GM23338 (cell line): ENCODE measurements at regions not wholly inside any gene's neighbourhood (a gene's known extent, or its start where the extent isn't known, plus 50 kb on each side); places are given as distances from the start of the nearest gene placed in this dataset.

Source experiments
- ATAC-seq: fragments of 200-7000 bp; cut with Tn5 transposase; 3 replicates; pipeline ENCODE4 v1.9.1; 2020
- DNase-seq: peaks from one replicate; pipeline ENCODE4 v3.0.0-alpha.2; 2015; ENCODE audit warnings: low spot score
- H2AFZ ChIP-seq: fragments of 200-600 bp; sonication (generic); 2 replicates; pipeline ENCODE4 v1.8.0; 2016; ENCODE audit warnings: antibody characterized with exemption, mild to moderate bottlenecking, moderate library complexity
- H3F3A ChIP-seq: fragments of 200-600 bp; sonication (generic); replicated peaks from 2 replicates; pipeline ENCODE4 v1.8.0; 2017; ENCODE audit warnings: antibody characterized with exemption, mixed run types, low read depth
- H3K27ac ChIP-seq: fragments of 200-600 bp; sonication (generic); 2 replicates; pipeline ENCODE4 v1.6.1; 2016; ENCODE audit warnings: low read depth
- H3K27me3 ChIP-seq: fragments of 200-600 bp; sonication (generic); 2 replicates; pipeline ENCODE4 v1.8.0; 2016; ENCODE audit warnings: mild to moderate bottlenecking, mixed run types, moderate library complexity; ENCODE audit not compliant: insufficient read depth
- H3K36me3 ChIP-seq: fragments of 200-600 bp; sonication (generic); 2 replicates; pipeline ENCODE4 v1.8.0; 2016; ENCODE audit warnings: mild to moderate bottlenecking; ENCODE audit not compliant: insufficient read depth
- H3K4me1 ChIP-seq: fragments of 200-600 bp; sonication (generic); 2 replicates; pipeline ENCODE4 v1.8.0; 2016; ENCODE audit warnings: mild to moderate bottlenecking, moderate library complexity; ENCODE audit not compliant: insufficient read depth
- H3K4me2 ChIP-seq: fragments of 200-600 bp; sonication (generic); 2 replicates; pipeline ENCODE4 v1.7.1; 2017; ENCODE audit warnings: mixed run types
- H3K4me3 ChIP-seq: fragments of 200-600 bp; sonication (generic); 2 replicates; pipeline ENCODE4 v1.6.1; 2016; ENCODE audit warnings: mixed run types
- H3K79me2 ChIP-seq: fragments of 200-600 bp; sonication (generic); replicated peaks from 2 replicates; pipeline ENCODE4 v1.8.0; 2017; ENCODE audit warnings: mild to moderate bottlenecking; ENCODE audit not compliant: insufficient read depth
- H3K9me2 ChIP-seq: fragments of 200-600 bp; sonication (generic); 2 replicates; pipeline ENCODE4 v1.8.0; 2017; ENCODE audit not compliant: insufficient read depth
- H4K20me1 ChIP-seq: fragments of 200-600 bp; sonication (generic); replicated peaks from 2 replicates; pipeline ENCODE4 v1.8.0; 2017; ENCODE audit warnings: mild to moderate bottlenecking; ENCODE audit not compliant: insufficient read depth
- H3K27ac Mint-ChIP-seq: 2 replicates; pipeline ENCODE4 v1.8.0; 2020; ENCODE audit warnings: inconsistent platforms, mild to moderate bottlenecking, moderate library complexity, mixed read lengths
- H3K27me3 Mint-ChIP-seq: 3 replicates; pipeline ENCODE4 v1.8.0; 2022; ENCODE audit warnings: low read depth, mild to moderate bottlenecking, moderate library complexity, mixed read lengths, inconsistent platforms; ENCODE audit not compliant: insufficient read depth, poor library complexity
- H3K36me3 Mint-ChIP-seq: 3 replicates; pipeline ENCODE4 v1.8.0; 2021; ENCODE audit warnings: low read depth, mild to moderate bottlenecking, inconsistent platforms, moderate library complexity, mixed read lengths
- H3K4me1 Mint-ChIP-seq: 3 replicates; pipeline ENCODE4 v1.8.0; 2020; ENCODE audit warnings: mild to moderate bottlenecking, inconsistent platforms, mixed read lengths
- H3K4me3 Mint-ChIP-seq: 3 replicates; pipeline ENCODE4 v1.8.0; 2021; ENCODE audit warnings: moderate library complexity, mild to moderate bottlenecking, inconsistent platforms, mixed read lengths
- H3K9me3 Mint-ChIP-seq: 3 replicates; pipeline ENCODE4 v1.8.0; 2020; ENCODE audit warnings: moderate library complexity, mild to moderate bottlenecking, inconsistent platforms, mixed read lengths
- CREB1 ChIP-seq: fragments of 250-450 bp; sonication (Bioruptor Pico); IDR thresholded peaks from 2 replicates; pipeline ENCODE4 v1.5.0; 2020; ENCODE audit warnings: low read depth, mild to moderate bottlenecking, moderate library complexity
- CTCF ChIP-seq, 2 experiments: fragments of 200-600 bp in 1 of 2; sonication (generic) in 1 of 2; conservative IDR thresholded peaks; 2 replicates each; pipeline versions ENCODE4 v1.5.1 to v1.6.1; 2016 to 2017; ENCODE audit warnings: antibody characterized with exemption in 2 of 2, low read depth in 2 of 2, mild to moderate bottlenecking in 2 of 2, moderate library complexity in 1 of 2
- EZH2 ChIP-seq: fragments of 200-600 bp; sonication (generic); IDR thresholded peaks from one replicate; pipeline ENCODE4 v1.8.0; 2017; ENCODE audit warnings: antibody characterized with exemption, mild to moderate bottlenecking, low read depth; ENCODE audit not compliant: unreplicated experiment
- EZH2phosphoT487 ChIP-seq: fragments of 200-600 bp; sonication (generic); IDR thresholded peaks from one replicate; pipeline ENCODE4 v1.8.1; 2018; ENCODE audit warnings: antibody characterized with exemption; ENCODE audit not compliant: unreplicated experiment
- JUNB ChIP-seq: IDR thresholded peaks from one replicate; pipeline ENCODE4 v1.6.1; 2016; ENCODE audit warnings: antibody characterized with exemption; ENCODE audit not compliant: unreplicated experiment
- NANOG ChIP-seq: IDR thresholded peaks from 2 replicates; pipeline ENCODE4 v1.6.1; 2016; ENCODE audit warnings: antibody characterized with exemption, borderline replicate concordance
- POLR2AphosphoS5 ChIP-seq: IDR thresholded peaks from 2 replicates; pipeline ENCODE4 v1.6.1; 2016; ENCODE audit warnings: antibody characterized with exemption, low read depth
- STAT1 ChIP-seq: IDR thresholded peaks from one replicate; pipeline ENCODE4 v1.6.1; 2016; ENCODE audit warnings: antibody characterized with exemption; ENCODE audit not compliant: unreplicated experiment
- ZNF114 ChIP-seq: fragments of 250-450 bp; sonication (Bioruptor Pico); IDR thresholded peaks from 2 replicates; pipeline ENCODE4 v1.5.0; 2020; ENCODE audit warnings: mild to moderate bottlenecking, moderate library complexity
- ZNF331 ChIP-seq: fragments of 250-450 bp; sonication (Bioruptor Pico); IDR thresholded peaks from 2 replicates; pipeline ENCODE4 v1.5.0; 2020; ENCODE audit warnings: low read depth, mild to moderate bottlenecking, moderate library complexity
- TF ChIP-seq, protein P1 (sequence below): IDR thresholded peaks from 2 replicates; pipeline ENCODE4 v1.6.1; 2016; ENCODE audit warnings: antibody characterized with exemption
- TF ChIP-seq, protein P2 (sequence below): fragments of 250-450 bp; sonication (Bioruptor Pico); IDR thresholded peaks from 2 replicates; pipeline ENCODE4 v1.5.0; 2020; ENCODE audit warnings: mild to moderate bottlenecking, moderate library complexity
- TF ChIP-seq, protein P3 (sequence below): IDR thresholded peaks from one replicate; pipeline ENCODE4 v1.6.1; 2018; ENCODE audit warnings: antibody characterized with exemption; ENCODE audit not compliant: unreplicated experiment

- Histone ChIP-seq H3K9me2 (no peaks in the 10 kb centered on the region), H3K27ac (no peak overlapping the region), H3K79me2 (no peaks in the 10 kb centered on the region), H3F3A (no peaks in the 10 kb centered on the region), H3K36me3 (no peaks in the 10 kb centered on the region), H2AFZ (no peak overlapping the region), H3K4me2 (no peak overlapping the region), H3K27me3 (no peaks in the 10 kb centered on the region), H3K4me1 (peaks cover 11% of the 10 kb centered on the region; the same call in 1 of the 2 replicates), H4K20me1 (no peaks in the 10 kb centered on the region), H3K4me3 (no peak overlapping the region)
- Mint-ChIP-seq H3K36me3 (no peaks in the 10 kb centered on the region), H3K9me3 (no peaks in the 10 kb centered on the region), H3K27ac (no peak overlapping the region), H3K4me1 (peaks cover 4% of the 10 kb centered on the region; the same call in 1 of the 3 replicates), H3K27me3 (peaks cover 2% of the 10 kb centered on the region), H3K4me3 (no peak overlapping the region)
- no peak for ATAC-seq
- TF ChIP-seq STAT1 (no peak), EZH2 (no peak), POLR2AphosphoS5 (no peak), ZNF114 (CRISPR knock-in tag) (no peak), ZNF331 (no peak), JUNB (no peak), CREB1 (no peak), CTCF (conservative IDR thresholded peaks at IDR 0.05; ENCODE audit: low read depth in 2 of 2) (no peak), EZH2phosphoT487 (no peak), NANOG (no peak)
- TF ChIP-seq, protein P1, sequence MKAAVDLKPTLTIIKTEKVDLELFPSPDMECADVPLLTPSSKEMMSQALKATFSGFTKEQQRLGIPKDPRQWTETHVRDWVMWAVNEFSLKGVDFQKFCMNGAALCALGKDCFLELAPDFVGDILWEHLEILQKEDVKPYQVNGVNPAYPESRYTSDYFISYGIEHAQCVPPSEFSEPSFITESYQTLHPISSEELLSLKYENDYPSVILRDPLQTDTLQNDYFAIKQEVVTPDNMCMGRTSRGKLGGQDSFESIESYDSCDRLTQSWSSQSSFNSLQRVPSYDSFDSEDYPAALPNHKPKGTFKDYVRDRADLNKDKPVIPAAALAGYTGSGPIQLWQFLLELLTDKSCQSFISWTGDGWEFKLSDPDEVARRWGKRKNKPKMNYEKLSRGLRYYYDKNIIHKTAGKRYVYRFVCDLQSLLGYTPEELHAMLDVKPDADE, result no peak
- TF ChIP-seq, protein P2, sequence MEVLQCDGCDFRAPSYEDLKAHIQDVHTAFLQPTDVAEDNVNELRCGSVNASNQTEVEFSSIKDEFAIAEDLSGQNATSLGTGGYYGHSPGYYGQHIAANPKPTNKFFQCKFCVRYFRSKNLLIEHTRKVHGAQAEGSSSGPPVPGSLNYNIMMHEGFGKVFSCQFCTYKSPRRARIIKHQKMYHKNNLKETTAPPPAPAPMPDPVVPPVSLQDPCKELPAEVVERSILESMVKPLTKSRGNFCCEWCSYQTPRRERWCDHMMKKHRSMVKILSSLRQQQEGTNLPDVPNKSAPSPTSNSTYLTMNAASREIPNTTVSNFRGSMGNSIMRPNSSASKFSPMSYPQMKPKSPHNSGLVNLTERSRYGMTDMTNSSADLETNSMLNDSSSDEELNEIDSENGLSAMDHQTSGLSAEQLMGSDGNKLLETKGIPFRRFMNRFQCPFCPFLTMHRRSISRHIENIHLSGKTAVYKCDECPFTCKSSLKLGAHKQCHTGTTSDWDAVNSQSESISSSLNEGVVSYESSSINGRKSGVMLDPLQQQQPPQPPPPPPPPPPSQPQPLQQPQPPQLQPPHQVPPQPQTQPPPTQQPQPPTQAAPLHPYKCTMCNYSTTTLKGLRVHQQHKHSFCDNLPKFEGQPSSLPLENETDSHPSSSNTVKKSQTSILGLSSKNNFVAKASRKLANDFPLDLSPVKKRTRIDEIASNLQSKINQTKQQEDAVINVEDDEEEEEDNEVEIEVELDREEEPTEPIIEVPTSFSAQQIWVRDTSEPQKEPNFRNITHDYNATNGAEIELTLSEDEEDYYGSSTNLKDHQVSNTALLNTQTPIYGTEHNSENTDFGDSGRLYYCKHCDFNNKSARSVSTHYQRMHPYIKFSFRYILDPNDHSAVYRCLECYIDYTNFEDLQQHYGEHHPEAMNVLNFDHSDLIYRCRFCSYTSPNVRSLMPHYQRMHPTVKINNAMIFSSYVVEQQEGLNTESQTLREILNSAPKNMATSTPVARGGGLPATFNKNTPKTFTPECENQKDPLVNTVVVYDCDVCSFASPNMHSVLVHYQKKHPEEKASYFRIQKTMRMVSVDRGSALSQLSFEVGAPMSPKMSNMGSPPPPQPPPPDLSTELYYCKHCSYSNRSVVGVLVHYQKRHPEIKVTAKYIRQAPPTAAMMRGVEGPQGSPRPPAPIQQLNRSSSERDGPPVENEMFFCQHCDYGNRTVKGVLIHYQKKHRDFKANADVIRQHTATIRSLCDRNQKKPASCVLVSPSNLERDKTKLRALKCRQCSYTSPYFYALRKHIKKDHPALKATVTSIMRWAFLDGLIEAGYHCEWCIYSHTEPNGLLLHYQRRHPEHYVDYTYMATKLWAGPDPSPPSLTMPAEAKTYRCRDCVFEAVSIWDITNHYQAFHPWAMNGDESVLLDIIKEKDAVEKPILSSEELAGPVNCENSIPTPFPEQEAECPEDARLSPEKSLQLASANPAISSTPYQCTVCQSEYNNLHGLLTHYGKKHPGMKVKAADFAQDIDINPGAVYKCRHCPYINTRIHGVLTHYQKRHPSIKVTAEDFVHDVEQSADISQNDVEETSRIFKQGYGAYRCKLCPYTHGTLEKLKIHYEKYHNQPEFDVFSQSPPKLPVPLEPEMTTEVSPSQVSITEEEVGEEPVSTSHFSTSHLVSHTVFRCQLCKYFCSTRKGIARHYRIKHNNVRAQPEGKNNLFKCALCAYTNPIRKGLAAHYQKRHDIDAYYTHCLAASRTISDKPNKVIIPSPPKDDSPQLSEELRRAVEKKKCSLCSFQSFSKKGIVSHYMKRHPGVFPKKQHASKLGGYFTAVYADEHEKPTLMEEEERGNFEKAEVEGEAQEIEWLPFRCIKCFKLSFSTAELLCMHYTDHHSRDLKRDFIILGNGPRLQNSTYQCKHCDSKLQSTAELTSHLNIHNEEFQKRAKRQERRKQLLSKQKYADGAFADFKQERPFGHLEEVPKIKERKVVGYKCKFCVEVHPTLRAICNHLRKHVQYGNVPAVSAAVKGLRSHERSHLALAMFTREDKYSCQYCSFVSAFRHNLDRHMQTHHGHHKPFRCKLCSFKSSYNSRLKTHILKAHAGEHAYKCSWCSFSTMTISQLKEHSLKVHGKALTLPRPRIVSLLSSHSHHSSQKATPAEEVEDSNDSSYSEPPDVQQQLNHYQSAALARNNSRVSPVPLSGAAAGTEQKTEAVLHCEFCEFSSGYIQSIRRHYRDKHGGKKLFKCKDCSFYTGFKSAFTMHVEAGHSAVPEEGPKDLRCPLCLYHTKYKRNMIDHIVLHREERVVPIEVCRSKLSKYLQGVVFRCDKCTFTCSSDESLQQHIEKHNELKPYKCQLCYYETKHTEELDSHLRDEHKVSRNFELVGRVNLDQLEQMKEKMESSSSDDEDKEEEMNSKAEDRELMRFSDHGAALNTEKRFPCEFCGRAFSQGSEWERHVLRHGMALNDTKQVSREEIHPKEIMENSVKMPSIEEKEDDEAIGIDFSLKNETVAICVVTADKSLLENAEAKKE (CRISPR knock-in tag), result no peak
- TF ChIP-seq, protein P3, sequence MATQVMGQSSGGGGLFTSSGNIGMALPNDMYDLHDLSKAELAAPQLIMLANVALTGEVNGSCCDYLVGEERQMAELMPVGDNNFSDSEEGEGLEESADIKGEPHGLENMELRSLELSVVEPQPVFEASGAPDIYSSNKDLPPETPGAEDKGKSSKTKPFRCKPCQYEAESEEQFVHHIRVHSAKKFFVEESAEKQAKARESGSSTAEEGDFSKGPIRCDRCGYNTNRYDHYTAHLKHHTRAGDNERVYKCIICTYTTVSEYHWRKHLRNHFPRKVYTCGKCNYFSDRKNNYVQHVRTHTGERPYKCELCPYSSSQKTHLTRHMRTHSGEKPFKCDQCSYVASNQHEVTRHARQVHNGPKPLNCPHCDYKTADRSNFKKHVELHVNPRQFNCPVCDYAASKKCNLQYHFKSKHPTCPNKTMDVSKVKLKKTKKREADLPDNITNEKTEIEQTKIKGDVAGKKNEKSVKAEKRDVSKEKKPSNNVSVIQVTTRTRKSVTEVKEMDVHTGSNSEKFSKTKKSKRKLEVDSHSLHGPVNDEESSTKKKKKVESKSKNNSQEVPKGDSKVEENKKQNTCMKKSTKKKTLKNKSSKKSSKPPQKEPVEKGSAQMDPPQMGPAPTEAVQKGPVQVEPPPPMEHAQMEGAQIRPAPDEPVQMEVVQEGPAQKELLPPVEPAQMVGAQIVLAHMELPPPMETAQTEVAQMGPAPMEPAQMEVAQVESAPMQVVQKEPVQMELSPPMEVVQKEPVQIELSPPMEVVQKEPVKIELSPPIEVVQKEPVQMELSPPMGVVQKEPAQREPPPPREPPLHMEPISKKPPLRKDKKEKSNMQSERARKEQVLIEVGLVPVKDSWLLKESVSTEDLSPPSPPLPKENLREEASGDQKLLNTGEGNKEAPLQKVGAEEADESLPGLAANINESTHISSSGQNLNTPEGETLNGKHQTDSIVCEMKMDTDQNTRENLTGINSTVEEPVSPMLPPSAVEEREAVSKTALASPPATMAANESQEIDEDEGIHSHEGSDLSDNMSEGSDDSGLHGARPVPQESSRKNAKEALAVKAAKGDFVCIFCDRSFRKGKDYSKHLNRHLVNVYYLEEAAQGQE, result no peak
- no peak for DNase-seq
These were observed 228.8 kb downstream of the TGFB2 start for GRCh38 chr1:218573925-218574324.
